GM18505 (cell line): ENCODE measurements at regions not wholly inside any gene's neighbourhood (a gene's known extent, or its start where the extent isn't known, plus 50 kb on each side); places are given as distances from the start of the nearest gene placed in this dataset.

Source experiments
- ATAC-seq: cut with Tn5 transposase; IDR thresholded peaks from one replicate; pipeline ENCODE4 v1.9.1; 2021; ENCODE audit not compliant: unreplicated experiment
- POLR2A ChIP-seq: IDR thresholded peaks from 4 replicates; pipeline ENCODE4 v1.6.1; 2011; ENCODE audit warnings: borderline replicate concordance; ENCODE audit not compliant: insufficient read depth, insufficient read length; ENCODE audit errors: extremely low read depth

DNA sequence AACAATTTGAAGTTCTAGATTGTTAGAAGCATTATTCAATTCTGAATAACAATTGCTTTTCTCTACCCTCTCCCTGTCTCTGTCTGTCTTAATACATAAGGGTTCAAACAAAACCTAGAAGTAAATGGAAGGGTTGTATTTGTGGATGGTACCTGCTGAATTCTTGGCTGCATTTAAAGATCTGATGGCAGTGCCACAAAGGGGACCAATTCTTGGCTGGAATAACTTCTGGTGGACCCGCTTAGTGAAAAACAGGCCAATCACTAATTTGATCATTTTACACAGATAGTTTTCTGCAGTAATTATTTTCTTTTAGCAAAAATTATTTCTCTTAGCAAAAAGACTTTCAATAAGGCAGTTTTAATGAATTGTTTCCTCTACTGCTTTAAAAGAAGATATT, 353.5 kb downstream of the MYCN start:
- TF ChIP-seq POLR2A: no peak
- no peak for ATAC-seq

DNA sequence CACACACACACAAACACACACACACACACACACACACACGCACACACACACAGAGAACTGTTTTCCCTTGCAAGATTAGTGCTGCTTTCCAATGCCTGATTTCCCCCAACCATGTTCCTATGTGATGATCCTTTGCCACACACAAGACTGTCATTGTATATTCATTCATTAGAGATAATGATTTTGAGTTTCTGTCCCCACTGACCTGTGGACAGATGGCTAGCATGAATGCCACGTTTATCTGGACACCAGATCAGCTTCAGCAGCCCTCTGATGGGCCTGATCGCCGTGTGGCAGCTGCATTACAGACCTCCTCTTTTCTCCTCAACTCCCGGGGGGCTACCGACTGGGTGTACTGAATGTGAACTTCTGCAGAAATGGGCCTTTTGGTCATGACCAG, 353.0 kb downstream of the MYCN start:
- TF ChIP-seq POLR2A: no peak
- ATAC-seq: no peak

GRCh38 chr2:16291731-16292550, 351.6 kb downstream of the MYCN start:
- ATAC-seq: no peak
- TF ChIP-seq POLR2A: no peak

DNA sequence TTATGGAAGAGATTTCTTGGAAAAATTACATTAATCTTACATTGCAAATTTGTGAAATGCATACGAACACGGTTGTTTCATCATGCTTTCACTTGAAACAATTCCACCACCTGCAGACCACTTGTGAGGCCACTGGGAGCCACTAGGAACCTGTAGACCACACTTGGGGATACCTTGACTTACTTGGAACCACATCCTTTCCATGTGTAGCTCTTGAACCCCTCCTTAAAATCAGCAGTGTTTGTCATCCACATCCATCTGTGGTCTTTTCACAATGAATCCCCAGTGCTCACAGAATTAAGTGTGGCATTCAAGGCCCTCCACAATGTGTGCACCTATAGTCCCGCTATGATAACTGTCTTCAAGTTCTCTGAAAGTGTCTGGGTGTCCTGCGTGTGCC, 350.9 kb downstream of the MYCN start:
- ATAC-seq: no peak

DNA sequence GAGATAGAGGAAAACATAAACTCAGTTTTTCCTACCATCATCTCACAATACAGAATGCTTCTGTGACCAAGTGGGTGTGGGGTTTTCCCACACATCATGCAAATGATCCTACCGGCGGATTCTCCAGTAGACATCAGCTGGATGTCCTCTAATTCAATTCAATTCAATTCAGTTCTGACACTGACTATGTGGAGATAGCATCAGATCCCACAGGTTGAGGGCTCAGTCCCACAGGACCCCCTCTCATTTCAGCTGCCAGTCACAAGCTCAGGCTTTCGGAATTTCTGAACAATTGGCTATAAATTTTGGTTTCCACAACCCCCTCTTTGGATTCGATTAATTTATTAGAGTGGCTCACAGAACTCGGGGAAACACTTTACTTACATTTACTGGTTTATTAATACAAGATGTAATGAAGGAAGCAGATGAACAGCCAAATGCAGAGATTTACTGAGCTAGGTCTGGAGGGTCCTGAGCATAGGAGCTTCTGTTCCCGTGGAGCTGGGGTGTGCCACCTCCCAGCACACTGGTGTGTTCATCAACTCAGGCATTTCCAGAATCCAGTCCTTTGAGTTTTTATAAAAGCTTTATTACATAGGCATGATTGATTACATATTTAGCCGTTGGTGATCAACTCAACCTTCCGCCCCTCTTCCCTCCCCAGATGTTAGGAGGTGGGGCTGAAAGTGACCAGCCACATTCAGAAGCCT, 350.1 kb downstream of the MYCN start:
- ATAC-seq: no peak

More for the DNA sequence above, 350.9 kb downstream of the MYCN start:
- TF ChIP-seq POLR2A: no peak

DNA sequence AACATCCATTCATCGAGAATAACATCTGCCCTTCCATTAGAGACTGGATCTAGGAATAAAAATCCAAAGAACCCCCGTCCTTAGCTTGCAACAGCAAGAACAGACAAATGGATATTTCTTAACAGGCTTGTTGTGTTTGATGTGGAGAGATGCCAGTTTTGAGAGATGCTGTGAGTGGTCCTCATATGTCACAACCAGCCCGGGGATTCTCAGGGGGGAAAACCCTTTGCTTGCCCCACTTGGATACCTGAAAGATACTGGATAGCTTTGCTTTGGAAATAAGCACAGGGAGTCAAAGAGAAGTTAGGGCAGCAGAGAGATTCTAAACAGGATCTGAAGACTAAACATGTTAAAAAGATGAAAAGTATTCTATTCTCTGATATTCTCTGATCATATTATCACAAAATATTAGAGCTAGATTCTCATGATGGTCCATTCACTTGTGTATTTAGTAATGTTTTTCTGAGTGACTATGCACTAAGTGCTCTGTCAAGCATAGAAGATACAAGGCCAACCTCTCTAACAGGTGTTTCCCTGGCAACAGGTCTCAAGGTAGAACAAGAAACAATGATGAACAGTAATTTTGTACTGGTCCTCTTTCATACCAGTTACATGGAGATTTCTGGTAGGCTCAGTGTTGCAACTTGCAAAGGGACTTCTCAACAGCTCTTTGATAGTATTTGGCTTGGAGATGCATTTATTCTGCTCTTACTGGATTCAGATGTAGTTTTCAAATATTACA, 348.2 kb downstream of the MYCN start:
- no peak for ATAC-seq
- no peak for TF ChIP-seq POLR2A

More for the DNA sequence above, 350.1 kb downstream of the MYCN start:
- no peak for TF ChIP-seq POLR2A

DNA sequence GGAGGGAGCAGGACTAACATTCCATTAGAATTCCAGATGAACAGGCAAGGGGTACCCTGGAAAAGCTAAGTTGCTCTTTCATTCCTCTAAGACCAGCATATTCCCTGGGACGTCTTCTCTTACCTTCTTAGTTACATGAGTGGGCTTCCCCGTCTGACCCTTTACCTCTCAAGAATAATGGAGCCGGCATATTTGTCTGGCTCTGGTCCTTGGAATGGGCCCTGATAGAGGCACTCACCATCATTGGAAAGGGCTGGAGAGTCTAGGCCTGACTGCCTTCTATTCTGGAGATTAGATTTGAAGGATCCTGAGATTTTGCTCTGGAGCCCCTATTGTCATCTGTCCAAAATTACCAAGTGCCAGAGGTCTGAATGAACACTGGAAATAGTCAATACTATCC, 347.5 kb downstream of the MYCN start:
- ATAC-seq: no peak
- no peak for TF ChIP-seq POLR2A

GRCh38 chr2:16287281-16287680, 346.9 kb downstream of the MYCN start:
- ATAC-seq: no peak
- TF ChIP-seq POLR2A: no peak

DNA sequence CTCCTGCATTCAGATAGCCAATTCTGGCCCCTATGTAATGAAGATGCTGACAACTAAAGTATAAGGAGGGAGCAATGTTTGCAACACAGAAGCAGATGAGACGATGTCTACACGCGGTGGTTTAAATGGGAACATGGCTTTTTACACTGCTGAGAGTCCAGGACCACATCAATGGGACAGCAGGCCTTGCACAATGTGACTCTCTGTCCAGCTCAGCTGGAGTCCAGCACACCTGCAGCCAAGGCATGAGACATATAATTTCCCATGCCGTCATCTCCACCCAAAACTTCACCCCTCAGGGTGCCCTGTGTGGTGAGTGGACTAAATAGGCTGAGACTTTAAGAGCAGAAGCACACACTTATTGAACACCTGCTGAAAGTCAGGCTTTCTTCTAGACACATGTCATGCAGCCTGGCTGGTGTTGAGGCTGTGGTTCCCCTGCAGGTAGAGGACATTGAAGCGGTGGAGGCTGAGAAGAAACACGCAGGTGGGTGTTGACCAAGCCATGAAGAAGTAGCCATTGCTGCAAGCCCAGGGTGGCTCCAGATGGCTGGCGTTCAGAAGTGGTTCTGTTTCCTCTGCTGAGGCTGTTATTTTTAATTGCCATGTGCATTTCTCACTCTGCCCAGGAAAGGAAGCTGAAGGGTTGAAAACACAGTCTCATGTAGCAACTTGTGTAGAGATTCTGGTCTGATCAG, 345.6 kb downstream of the MYCN start:
- ATAC-seq: no peak
- TF ChIP-seq POLR2A: no peak

- TF ChIP-seq POLR2A: no peak
- ATAC-seq: no peak
Measured at GRCh38 chr2:16284941-16285625, 344.7 kb downstream of the MYCN start.

DNA sequence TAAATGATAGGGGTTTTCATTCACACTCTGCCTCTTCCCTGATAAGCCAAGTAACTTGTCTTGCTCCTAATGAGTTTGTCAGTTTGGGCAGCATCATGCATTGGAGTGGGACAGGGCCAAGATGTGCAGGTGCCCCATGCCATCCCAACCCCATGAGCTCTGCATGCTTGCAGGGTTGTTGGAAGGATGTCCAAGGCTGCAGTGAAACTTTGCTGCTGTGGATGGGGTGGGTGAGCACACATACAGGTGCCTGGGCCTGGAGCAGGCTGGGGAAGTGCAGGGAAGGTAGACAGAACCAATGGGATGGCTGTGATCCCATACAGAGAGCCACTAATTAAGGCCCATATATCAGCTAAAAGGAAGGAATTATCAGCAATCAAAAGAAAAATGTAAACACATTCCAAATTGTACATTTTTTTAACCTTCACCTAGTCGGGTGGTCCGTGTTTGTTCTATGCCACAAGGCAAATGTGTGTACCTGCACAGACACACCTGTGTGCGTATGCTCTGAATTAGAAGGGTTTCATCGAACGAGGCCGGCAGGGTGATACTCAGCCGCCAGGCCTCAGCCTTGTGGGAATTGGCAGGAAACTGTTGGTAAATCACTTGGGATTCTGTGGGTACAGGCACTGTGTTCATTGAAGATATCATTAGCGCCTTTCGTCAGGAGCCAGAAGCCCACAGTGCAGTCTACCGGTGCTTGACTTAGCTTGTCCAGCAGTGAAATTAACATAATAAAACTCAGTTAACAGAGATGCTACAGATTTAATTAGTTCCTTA, 342.9 kb downstream of the MYCN start:
- ATAC-seq: no peak
- no peak for TF ChIP-seq POLR2A

DNA sequence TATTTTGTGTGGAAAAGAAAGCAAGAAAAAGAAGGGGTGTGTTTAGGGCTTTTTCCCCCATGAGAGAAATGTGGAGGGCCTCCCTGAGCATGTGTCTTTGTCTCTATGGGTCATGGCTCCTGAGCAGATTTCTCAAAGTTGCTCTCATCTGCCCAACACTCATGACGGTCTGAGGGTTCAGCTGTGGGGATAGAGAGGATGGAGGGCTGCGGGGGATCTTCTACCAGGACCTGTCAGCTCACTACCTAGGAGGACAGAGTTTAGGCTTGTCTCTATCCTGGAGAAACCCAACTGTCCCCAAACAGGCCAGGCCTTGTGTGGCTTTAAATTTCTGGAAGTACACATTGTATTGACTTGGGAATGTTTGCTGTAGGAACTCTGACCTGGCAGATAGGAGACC, 342.2 kb downstream of the MYCN start:
- TF ChIP-seq POLR2A: no peak
- ATAC-seq: no peak
